WTC11 (cell line): ENCODE measurements at regions not wholly inside any gene's neighbourhood (a gene's known extent, or its start where the extent isn't known, plus 50 kb on each side); places are given as distances from the start of the nearest gene placed in this dataset.

Experiments
- ATAC-seq: fragments of 200-7000 bp; cut with Tn5 transposase; 2 replicates; pipeline ENCODE4 v1.10.0; 2021; ENCODE audit warnings: mild to moderate bottlenecking, moderate library complexity
- CTCF ChIA-PET: fragments of 300-600 bp; sonication (Branson Sonifier 250); formaldehyde crosslinking; loops from one replicate; lab custom pipeline; 2021; ENCODE audit warnings: antibody characterized with exemption; lab: Charles Lee
- POLR2A ChIA-PET: fragments of 350-600 bp; sonication (Branson Sonifier 250); formaldehyde crosslinking; loops from one replicate; lab custom pipeline; 2021; ENCODE audit warnings: antibody characterized with exemption; lab: Charles Lee
- DNase-seq: peaks from one replicate; pipeline ENCODE4 v3.0.0; 2021; ENCODE audit warnings: low spot score
- H3K27ac Mint-ChIP-seq: 2 replicates; pipeline ENCODE4 v1.8.0; 2021; ENCODE audit warnings: mixed read lengths
- H3K27me3 Mint-ChIP-seq: 2 replicates; pipeline ENCODE4 v1.8.0; 2021; ENCODE audit warnings: low read depth, mild to moderate bottlenecking, moderate library complexity, mixed read lengths
- H3K36me3 Mint-ChIP-seq: 2 replicates; pipeline ENCODE4 v1.8.0; 2021; ENCODE audit warnings: mixed read lengths
- H3K4me1 Mint-ChIP-seq: 2 replicates; pipeline ENCODE4 v1.8.0; 2022; ENCODE audit warnings: mixed read lengths
- H3K4me3 Mint-ChIP-seq: 2 replicates; pipeline ENCODE4 v1.8.0; 2021; ENCODE audit warnings: mild to moderate bottlenecking, moderate library complexity, mixed read lengths
- H3K9me3 Mint-ChIP-seq: 2 replicates; pipeline ENCODE4 v1.8.0; 2021; ENCODE audit warnings: mixed read lengths
- ATF1 ChIP-seq: sonication (generic); formaldehyde crosslinking; IDR thresholded peaks from 2 replicates; pipeline ENCODE4 v1.8.1; 2023; ENCODE audit warnings: mild to moderate bottlenecking, moderate library complexity, missing genetic modification reagents
- CREM ChIP-seq: sonication (generic); formaldehyde crosslinking; IDR thresholded peaks from 2 replicates; pipeline ENCODE4 v1.8.1; 2022; ENCODE audit warnings: mild to moderate bottlenecking, missing genetic modification reagents, moderate library complexity
- EMX1 ChIP-seq: fragments of 250-450 bp; sonication (Bioruptor Pico); IDR thresholded peaks from 2 replicates; pipeline ENCODE4 v1.8.0; 2021; ENCODE audit warnings: mild to moderate bottlenecking
- FOXK1 ChIP-seq: sonication (generic); formaldehyde crosslinking; IDR thresholded peaks from 2 replicates; pipeline ENCODE4 v1.8.0; 2022; ENCODE audit warnings: mild to moderate bottlenecking, moderate library complexity, missing genetic modification reagents
- GTF2I ChIP-seq: fragments of 250-450 bp; sonication (Bioruptor Pico); conservative IDR thresholded peaks from 2 replicates; pipeline ENCODE4 v1.4.0; 2021; ENCODE audit warnings: mild to moderate bottlenecking
- IRF1 ChIP-seq: sonication (generic); formaldehyde crosslinking; IDR thresholded peaks from 2 replicates; pipeline ENCODE4 v1.8.0; 2023; ENCODE audit warnings: missing genetic modification reagents
- IRF2 ChIP-seq: sonication (generic); formaldehyde crosslinking; IDR thresholded peaks from 2 replicates; pipeline ENCODE4 v1.8.0; 2022; ENCODE audit warnings: low read depth, missing genetic modification reagents, borderline replicate concordance
- NR3C1 ChIP-seq: sonication (generic); formaldehyde crosslinking; conservative IDR thresholded peaks from 2 replicates; pipeline ENCODE4 v1.8.1; 2023; ENCODE audit warnings: low read depth, mild to moderate bottlenecking, missing genetic modification reagents
- SOX15 ChIP-seq: fragments of 250-450 bp; sonication (Bioruptor Pico); IDR thresholded peaks from 2 replicates; pipeline ENCODE4 v1.9.0; 2021; ENCODE audit warnings: mild to moderate bottlenecking
- TCF7 ChIP-seq: sonication (generic); formaldehyde crosslinking; IDR thresholded peaks from 2 replicates; pipeline ENCODE4 v1.8.0; 2022; ENCODE audit warnings: mild to moderate bottlenecking, low read depth, missing genetic modification reagents, moderate library complexity
- ZNF219 ChIP-seq: sonication (generic); formaldehyde crosslinking; IDR thresholded peaks from 2 replicates; pipeline ENCODE4 v1.8.0; 2023; ENCODE audit warnings: missing genetic modification reagents, mild to moderate bottlenecking, borderline replicate concordance
- ZNF263 ChIP-seq: sonication (generic); formaldehyde crosslinking; IDR thresholded peaks from 2 replicates; pipeline ENCODE4 v1.8.1; 2022; ENCODE audit warnings: low read depth, mild to moderate bottlenecking, moderate library complexity, missing genetic modification reagents
- ZNF317 ChIP-seq: sonication (generic); formaldehyde crosslinking; IDR thresholded peaks from 2 replicates; pipeline ENCODE4 v1.8.1; 2023; ENCODE audit warnings: low read depth, mild to moderate bottlenecking, moderate library complexity, missing genetic modification reagents, borderline replicate concordance
- ZNF671 ChIP-seq: fragments of 250-450 bp; sonication (Bioruptor Pico); IDR thresholded peaks from 2 replicates; pipeline ENCODE4 v1.8.0; 2021; ENCODE audit warnings: mild to moderate bottlenecking
- TF ChIP-seq, protein P1 (sequence below): fragments of 250-450 bp; sonication (Bioruptor Pico); IDR thresholded peaks from 2 replicates; pipeline ENCODE4 v1.9.0; 2021; ENCODE audit warnings: mild to moderate bottlenecking, borderline replicate concordance
- TF ChIP-seq, protein P2 (sequence below): fragments of 250-450 bp; sonication (Bioruptor Pico); IDR thresholded peaks from 2 replicates; pipeline ENCODE4 v1.9.0; 2021; ENCODE audit warnings: mild to moderate bottlenecking
- TF ChIP-seq, protein P3 (sequence below): fragments of 250-450 bp; sonication (Bioruptor Pico); IDR thresholded peaks from 2 replicates; pipeline ENCODE4 v1.9.0; 2021; ENCODE audit warnings: mild to moderate bottlenecking
- TF ChIP-seq, protein P4 (sequence below): sonication (generic); formaldehyde crosslinking; IDR thresholded peaks from 2 replicates; pipeline ENCODE4 v1.8.1; 2023; ENCODE audit warnings: mild to moderate bottlenecking, missing genetic modification reagents, moderate library complexity
- TF ChIP-seq, protein P5 (sequence below): fragments of 250-450 bp; sonication (Bioruptor Pico); IDR thresholded peaks from 2 replicates; pipeline ENCODE4 v1.9.0; 2021; ENCODE audit warnings: moderate library complexity, mild to moderate bottlenecking, inconsistent platforms, borderline replicate concordance
- TF ChIP-seq, protein P6 (sequence below): sonication (generic); formaldehyde crosslinking; IDR thresholded peaks from 2 replicates; pipeline ENCODE4 v1.8.1; 2023; ENCODE audit warnings: mild to moderate bottlenecking, missing genetic modification reagents, moderate library complexity

- TF ChIP-seq, protein P1, sequence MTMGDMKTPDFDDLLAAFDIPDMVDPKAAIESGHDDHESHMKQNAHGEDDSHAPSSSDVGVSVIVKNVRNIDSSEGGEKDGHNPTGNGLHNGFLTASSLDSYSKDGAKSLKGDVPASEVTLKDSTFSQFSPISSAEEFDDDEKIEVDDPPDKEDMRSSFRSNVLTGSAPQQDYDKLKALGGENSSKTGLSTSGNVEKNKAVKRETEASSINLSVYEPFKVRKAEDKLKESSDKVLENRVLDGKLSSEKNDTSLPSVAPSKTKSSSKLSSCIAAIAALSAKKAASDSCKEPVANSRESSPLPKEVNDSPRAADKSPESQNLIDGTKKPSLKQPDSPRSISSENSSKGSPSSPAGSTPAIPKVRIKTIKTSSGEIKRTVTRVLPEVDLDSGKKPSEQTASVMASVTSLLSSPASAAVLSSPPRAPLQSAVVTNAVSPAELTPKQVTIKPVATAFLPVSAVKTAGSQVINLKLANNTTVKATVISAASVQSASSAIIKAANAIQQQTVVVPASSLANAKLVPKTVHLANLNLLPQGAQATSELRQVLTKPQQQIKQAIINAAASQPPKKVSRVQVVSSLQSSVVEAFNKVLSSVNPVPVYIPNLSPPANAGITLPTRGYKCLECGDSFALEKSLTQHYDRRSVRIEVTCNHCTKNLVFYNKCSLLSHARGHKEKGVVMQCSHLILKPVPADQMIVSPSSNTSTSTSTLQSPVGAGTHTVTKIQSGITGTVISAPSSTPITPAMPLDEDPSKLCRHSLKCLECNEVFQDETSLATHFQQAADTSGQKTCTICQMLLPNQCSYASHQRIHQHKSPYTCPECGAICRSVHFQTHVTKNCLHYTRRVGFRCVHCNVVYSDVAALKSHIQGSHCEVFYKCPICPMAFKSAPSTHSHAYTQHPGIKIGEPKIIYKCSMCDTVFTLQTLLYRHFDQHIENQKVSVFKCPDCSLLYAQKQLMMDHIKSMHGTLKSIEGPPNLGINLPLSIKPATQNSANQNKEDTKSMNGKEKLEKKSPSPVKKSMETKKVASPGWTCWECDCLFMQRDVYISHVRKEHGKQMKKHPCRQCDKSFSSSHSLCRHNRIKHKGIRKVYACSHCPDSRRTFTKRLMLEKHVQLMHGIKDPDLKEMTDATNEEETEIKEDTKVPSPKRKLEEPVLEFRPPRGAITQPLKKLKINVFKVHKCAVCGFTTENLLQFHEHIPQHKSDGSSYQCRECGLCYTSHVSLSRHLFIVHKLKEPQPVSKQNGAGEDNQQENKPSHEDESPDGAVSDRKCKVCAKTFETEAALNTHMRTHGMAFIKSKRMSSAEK (CRISPR knock-in tag), result no peak
Observed at GRCh38 chr7:25319707-25320106, 91.4 kb upstream of the NPVF start (continued).

GRCh38 chr7:25320791-25321190 is 92.5 kb upstream of the NPVF start:
- peaks cover 51% of the 10 kb centered on the region for H3K4me1 Mint-ChIP-seq
- DNase-seq, result no peak
- H3K27ac Mint-ChIP-seq, result no peak overlapping the region
- no peaks in the 10 kb centered on the region for H3K27me3 Mint-ChIP-seq
- no peak for ATAC-seq
- ChIA-PET POLR2A (no interaction called here), CTCF (interaction anchor here (2.7 kb wide), 1 partner anchor 18 kb away, joined by 8 read pairs; no protein-coding TSS in a partner anchor)
- H3K36me3 Mint-ChIP-seq, result no peaks in the 10 kb centered on the region
- no peak overlapping the region for H3K4me3 Mint-ChIP-seq
- TF ChIP-seq, protein P2, sequence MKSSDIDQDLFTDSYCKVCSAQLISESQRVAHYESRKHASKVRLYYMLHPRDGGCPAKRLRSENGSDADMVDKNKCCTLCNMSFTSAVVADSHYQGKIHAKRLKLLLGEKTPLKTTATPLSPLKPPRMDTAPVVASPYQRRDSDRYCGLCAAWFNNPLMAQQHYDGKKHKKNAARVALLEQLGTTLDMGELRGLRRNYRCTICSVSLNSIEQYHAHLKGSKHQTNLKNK (CRISPR knock-in tag), result no peak
- TF ChIP-seq ZNF263 (CRISPR knock-in tag) (no peak), TCF7 (CRISPR knock-in tag) (no peak), CREM (no peak), IRF2 (no peak), EMX1 (no peak), ZNF671 (no peak), ZNF219 (no peak), FOXK1 (CRISPR knock-in tag) (no peak), ZNF317 (CRISPR knock-in tag) (no peak), ATF1 (CRISPR knock-in tag) (no peak), NR3C1 (CRISPR knock-in tag) (no peak), SOX15 (no peak), GTF2I (CRISPR knock-in tag) (no peak), IRF1 (CRISPR knock-in tag) (no peak)
- TF ChIP-seq, protein P3, sequence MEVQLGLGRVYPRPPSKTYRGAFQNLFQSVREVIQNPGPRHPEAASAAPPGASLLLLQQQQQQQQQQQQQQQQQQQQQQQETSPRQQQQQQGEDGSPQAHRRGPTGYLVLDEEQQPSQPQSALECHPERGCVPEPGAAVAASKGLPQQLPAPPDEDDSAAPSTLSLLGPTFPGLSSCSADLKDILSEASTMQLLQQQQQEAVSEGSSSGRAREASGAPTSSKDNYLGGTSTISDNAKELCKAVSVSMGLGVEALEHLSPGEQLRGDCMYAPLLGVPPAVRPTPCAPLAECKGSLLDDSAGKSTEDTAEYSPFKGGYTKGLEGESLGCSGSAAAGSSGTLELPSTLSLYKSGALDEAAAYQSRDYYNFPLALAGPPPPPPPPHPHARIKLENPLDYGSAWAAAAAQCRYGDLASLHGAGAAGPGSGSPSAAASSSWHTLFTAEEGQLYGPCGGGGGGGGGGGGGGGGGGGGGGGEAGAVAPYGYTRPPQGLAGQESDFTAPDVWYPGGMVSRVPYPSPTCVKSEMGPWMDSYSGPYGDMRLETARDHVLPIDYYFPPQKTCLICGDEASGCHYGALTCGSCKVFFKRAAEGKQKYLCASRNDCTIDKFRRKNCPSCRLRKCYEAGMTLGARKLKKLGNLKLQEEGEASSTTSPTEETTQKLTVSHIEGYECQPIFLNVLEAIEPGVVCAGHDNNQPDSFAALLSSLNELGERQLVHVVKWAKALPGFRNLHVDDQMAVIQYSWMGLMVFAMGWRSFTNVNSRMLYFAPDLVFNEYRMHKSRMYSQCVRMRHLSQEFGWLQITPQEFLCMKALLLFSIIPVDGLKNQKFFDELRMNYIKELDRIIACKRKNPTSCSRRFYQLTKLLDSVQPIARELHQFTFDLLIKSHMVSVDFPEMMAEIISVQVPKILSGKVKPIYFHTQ (CRISPR knock-in tag), result no peak
- TF ChIP-seq, protein P4, sequence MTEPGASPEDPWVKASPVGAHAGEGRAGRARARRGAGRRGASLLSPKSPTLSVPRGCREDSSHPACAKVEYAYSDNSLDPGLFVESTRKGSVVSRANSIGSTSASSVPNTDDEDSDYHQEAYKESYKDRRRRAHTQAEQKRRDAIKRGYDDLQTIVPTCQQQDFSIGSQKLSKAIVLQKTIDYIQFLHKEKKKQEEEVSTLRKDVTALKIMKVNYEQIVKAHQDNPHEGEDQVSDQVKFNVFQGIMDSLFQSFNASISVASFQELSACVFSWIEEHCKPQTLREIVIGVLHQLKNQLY (CRISPR knock-in tag), result no peak
- TF ChIP-seq, protein P5, sequence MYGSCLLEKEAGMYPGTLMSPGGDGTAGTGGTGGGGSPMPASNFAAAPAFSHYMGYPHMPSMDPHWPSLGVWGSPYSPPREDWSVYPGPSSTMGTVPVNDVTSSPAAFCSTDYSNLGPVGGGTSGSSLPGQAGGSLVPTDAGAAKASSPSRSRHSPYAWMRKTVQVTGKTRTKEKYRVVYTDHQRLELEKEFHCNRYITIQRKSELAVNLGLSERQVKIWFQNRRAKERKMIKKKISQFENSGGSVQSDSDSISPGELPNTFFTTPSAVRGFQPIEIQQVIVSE (CRISPR knock-in tag), result no peak
- TF ChIP-seq, protein P6, sequence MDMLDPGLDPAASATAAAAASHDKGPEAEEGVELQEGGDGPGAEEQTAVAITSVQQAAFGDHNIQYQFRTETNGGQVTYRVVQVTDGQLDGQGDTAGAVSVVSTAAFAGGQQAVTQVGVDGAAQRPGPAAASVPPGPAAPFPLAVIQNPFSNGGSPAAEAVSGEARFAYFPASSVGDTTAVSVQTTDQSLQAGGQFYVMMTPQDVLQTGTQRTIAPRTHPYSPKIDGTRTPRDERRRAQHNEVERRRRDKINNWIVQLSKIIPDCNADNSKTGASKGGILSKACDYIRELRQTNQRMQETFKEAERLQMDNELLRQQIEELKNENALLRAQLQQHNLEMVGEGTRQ, result no peak
- no peaks in the 10 kb centered on the region for H3K9me3 Mint-ChIP-seq
